Activated CD8-positive, alpha-beta T cell treated with anti-CD3 and anti-CD28 coated beads for 36 hours (primary cell): ENCODE measurements at regions not wholly inside any gene's neighbourhood (a gene's known extent, or its start where the extent isn't known, plus 50 kb on each side); places are given as distances from the start of the nearest gene placed in this dataset.

Experiments used
- ATAC-seq: fragments of 200-7000 bp; cut with Tn5 transposase; one replicate; pipeline ENCODE4 v1.10.0; 2021; ENCODE audit warnings: mild to moderate bottlenecking, moderate library complexity
- CTCF ChIA-PET: fragments of 350-600 bp; sonication (Branson Sonifier 250); formaldehyde crosslinking; loops from one replicate; lab custom pipeline; 2021; ENCODE audit warnings: antibody characterized with exemption; lab: Charles Lee
- POLR2A ChIA-PET: fragments of 350-600 bp; sonication (Branson Sonifier 250); formaldehyde crosslinking; loops from one replicate; lab custom pipeline; 2021; ENCODE audit warnings: antibody characterized with exemption; lab: Charles Lee
- DNase-seq: peaks from one replicate; pipeline ENCODE4 v3.0.0-alpha.2; 2020
- H3K27ac Mint-ChIP-seq: one replicate; pipeline ENCODE4 v1.8.0; 2021; ENCODE audit warnings: mild to moderate bottlenecking, mixed read lengths
- H3K27me3 Mint-ChIP-seq: one replicate; pipeline ENCODE4 v1.8.0; 2021; ENCODE audit warnings: mixed read lengths
- H3K36me3 Mint-ChIP-seq: one replicate; pipeline ENCODE4 v1.8.0; 2021; ENCODE audit warnings: low read depth, mixed read lengths
- H3K4me1 Mint-ChIP-seq: one replicate; pipeline ENCODE4 v1.8.0; 2021; ENCODE audit warnings: low read depth, mixed read lengths
- H3K4me3 Mint-ChIP-seq: one replicate; pipeline ENCODE4 v1.8.0; 2021; ENCODE audit warnings: mild to moderate bottlenecking, moderate library complexity, mixed read lengths
- H3K9me3 Mint-ChIP-seq: one replicate; pipeline ENCODE4 v1.8.0; 2021; ENCODE audit warnings: mixed read lengths
- intact Hi-C: fragments of 100-400 bp; cut with micrococcal nuclease; formaldehyde crosslinking; loops from one replicate; pipeline ENCODE4 v1.10.0; 2022
- TF ChIP-seq, protein P1 (sequence below): fragments of 200-600 bp; IDR thresholded peaks from one replicate; pipeline ENCODE4 v1.8.0; 2022; ENCODE audit warnings: antibody characterized with exemption, mild to moderate bottlenecking

DNA sequence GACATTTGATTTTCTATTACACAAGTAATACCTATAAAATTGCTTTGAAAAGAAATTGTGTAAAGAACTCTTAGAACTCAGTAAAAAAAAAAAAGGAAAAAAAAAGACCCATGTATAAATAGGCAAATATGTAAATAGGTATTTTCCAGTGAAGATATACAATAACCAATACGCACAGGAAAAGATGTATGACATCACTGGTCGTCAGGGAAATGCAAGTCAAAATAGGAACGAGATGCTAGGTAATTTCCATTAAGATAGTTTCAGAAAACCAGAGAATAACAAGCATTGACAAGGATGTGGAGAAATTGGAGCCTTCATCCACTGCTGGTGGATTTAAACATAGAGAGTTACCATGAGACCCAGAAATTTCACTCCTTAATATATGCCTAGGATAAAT, 708.8 kb downstream of the MTRR start:
- H3K4me1 Mint-ChIP-seq = no peaks in the 10 kb centered on the region
- ChIA-PET CTCF (no interaction called here), POLR2A (no interaction called here)
- no peaks in the 10 kb centered on the region for H3K9me3 Mint-ChIP-seq
- H3K27me3 Mint-ChIP-seq = no peaks in the 10 kb centered on the region
- no peak for ATAC-seq
- H3K27ac Mint-ChIP-seq = no peak overlapping the region
- no peak overlapping the region for H3K4me3 Mint-ChIP-seq
- no peak for DNase-seq
- TF ChIP-seq, protein P1, sequence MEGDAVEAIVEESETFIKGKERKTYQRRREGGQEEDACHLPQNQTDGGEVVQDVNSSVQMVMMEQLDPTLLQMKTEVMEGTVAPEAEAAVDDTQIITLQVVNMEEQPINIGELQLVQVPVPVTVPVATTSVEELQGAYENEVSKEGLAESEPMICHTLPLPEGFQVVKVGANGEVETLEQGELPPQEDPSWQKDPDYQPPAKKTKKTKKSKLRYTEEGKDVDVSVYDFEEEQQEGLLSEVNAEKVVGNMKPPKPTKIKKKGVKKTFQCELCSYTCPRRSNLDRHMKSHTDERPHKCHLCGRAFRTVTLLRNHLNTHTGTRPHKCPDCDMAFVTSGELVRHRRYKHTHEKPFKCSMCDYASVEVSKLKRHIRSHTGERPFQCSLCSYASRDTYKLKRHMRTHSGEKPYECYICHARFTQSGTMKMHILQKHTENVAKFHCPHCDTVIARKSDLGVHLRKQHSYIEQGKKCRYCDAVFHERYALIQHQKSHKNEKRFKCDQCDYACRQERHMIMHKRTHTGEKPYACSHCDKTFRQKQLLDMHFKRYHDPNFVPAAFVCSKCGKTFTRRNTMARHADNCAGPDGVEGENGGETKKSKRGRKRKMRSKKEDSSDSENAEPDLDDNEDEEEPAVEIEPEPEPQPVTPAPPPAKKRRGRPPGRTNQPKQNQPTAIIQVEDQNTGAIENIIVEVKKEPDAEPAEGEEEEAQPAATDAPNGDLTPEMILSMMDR = no peak
- intact Hi-C loops = no loop called here
- H3K36me3 Mint-ChIP-seq = no peaks in the 10 kb centered on the region

DNA sequence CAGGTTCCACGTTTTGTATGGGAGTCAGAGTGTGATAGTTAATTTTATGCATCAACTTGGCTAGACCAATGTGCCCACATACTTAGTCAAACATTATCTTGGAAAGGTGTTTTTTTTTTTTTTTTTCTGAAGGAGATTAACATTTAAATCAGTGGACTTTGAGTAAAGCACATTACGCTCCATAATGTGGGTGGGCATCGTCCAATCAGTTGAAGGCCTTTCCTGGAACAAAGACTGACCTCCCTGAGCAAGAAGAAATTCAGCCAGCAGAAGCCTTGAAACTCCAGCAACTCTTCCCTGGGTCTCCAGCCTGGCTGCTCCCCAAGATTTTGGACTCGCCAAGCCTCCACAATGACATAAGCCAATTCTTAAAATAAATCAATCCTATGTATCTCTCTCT, 711.4 kb downstream of the MTRR start:
- TF ChIP-seq, protein P1 = no peak
- no peaks in the 10 kb centered on the region for H3K36me3 Mint-ChIP-seq

DNA sequence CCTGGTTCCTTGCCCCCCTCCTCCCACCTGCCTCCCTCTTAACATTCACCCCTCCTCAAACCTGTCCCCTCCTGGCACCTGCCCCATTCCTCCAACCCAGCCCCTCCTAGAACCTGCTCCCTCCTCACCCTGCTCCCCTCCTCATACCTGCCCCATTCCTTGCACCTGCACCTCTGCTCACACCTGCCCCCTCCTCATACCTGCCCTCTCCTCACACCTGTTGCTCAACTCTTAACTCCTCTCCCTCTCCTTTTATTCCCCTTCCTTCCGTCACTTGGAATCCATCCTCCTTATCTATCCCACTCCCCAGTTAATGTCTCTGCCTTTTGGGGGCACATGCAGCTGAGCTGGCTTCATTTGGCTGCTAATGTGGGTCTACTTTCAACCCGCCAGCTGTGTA, 712.1 kb downstream of the MTRR start:
- TF ChIP-seq, protein P1 = no peak
- CTCF ChIA-PET = no interaction called here
- Mint-ChIP-seq H3K9me3 (no peaks in the 10 kb centered on the region), H3K27ac (no peak overlapping the region), H3K4me1 (no peaks in the 10 kb centered on the region), H3K4me3 (no peak overlapping the region), H3K27me3 (no peaks in the 10 kb centered on the region), H3K36me3 (no peaks in the 10 kb centered on the region)
- intact Hi-C loops = no loop called here
- ATAC-seq = no peak
- POLR2A ChIA-PET = no interaction called here
- no peak for DNase-seq

More for the DNA sequence above, 711.4 kb downstream of the MTRR start:
- H3K9me3 Mint-ChIP-seq = no peaks in the 10 kb centered on the region
- ChIA-PET CTCF (no interaction called here), POLR2A (no interaction called here)
- no peaks in the 10 kb centered on the region for H3K4me1 Mint-ChIP-seq
- DNase-seq (no peak), ATAC-seq (no peak)
- no peak overlapping the region for H3K27ac Mint-ChIP-seq
- H3K4me3 Mint-ChIP-seq = no peak overlapping the region
- intact Hi-C loops = no loop called here
- H3K27me3 Mint-ChIP-seq = no peaks in the 10 kb centered on the region

DNA sequence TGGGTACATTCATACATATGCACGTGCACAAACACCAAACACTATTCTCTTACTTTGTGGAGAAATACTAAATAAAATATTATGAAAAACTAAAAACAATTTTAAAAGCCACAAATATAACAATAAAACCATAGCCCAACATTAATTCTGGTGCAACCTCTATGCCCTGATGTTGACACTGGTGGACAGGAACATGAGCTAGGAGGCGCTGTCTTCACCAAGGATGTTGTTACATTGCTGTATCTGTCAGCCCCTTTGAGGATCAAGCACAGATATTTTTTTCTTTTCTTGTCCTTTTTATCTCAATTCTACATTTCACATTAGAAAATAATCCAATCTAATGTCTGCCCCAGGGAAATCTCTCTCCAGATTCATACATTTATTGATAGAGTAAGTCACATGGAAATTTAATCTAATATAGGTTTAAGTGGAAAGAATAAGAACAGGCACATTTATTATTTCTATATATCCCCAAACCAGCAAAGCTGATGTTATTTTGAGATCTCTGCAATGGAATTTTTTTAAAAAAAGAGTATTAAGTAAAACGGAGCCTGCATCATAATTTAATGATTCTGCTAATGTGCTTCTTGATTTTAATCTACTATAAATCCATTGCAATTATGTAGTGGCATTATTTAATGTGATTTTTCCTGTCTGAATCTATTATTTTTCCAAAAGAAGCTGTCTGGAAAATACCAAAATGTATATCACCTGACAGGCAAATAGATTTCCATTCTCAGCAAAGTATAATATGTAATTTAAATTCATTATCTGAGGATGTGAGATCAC, 716.5 kb downstream of the MTRR start:
- TF ChIP-seq, protein P1 = no peak
- Mint-ChIP-seq H3K4me1 (no peaks in the 10 kb centered on the region), H3K9me3 (peaks cover 6% of the 10 kb centered on the region), H3K27me3 (no peaks in the 10 kb centered on the region), H3K27ac (no peak overlapping the region), H3K4me3 (no peak overlapping the region), H3K36me3 (no peaks in the 10 kb centered on the region)
- intact Hi-C loops = no loop called here
- CTCF ChIA-PET = no interaction called here
- POLR2A ChIA-PET = no interaction called here
- ATAC-seq (no peak), DNase-seq (no peak)

DNA sequence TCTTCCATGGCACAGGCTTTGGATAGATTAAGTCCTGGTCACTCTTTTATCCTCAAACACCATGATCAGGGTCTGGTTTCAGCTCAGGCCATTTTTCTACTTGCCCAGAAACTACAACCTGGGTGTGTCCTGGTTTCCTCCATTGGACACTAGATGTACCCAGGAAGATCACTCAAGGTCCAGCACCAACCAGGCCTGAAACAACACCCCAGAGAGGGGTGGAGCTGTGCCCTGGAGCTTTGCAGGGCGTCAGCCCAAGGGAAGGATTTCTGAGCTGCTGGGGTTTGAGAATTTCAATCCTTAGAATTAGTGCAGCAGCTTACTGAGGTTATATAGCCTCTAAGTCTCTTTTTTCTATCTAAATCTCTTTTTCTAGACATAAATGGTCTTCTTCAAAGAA, 722.0 kb downstream of the MTRR start:
- no peak for DNase-seq
- ATAC-seq = no peak
- H3K27me3 Mint-ChIP-seq = no peaks in the 10 kb centered on the region
- TF ChIP-seq, protein P1 = no peak
- H3K4me3 Mint-ChIP-seq = no peak overlapping the region
- no peaks in the 10 kb centered on the region for H3K36me3 Mint-ChIP-seq
- no peaks in the 10 kb centered on the region for H3K4me1 Mint-ChIP-seq
- CTCF ChIA-PET = interaction anchor here (0.6 kb wide), 1 partner anchor 478 kb away, joined by 3 read pairs; no protein-coding TSS in a partner anchor
- no peak overlapping the region for H3K27ac Mint-ChIP-seq
- POLR2A ChIA-PET = no interaction called here
- intact Hi-C loops = no loop called here
- peaks cover 6% of the 10 kb centered on the region for H3K9me3 Mint-ChIP-seq
